ENCODE measurements at regions not wholly inside any gene's neighbourhood (a gene's known extent, or its start where the extent isn't known, plus 50 kb on each side); places are given as distances from the start of the nearest gene placed in this dataset.
"Not testable (repeated sequence)": the region's sequence is repeated elsewhere in the genome, so short reads cannot be mapped to it uniquely, and the experiment has no call there.

DNA sequence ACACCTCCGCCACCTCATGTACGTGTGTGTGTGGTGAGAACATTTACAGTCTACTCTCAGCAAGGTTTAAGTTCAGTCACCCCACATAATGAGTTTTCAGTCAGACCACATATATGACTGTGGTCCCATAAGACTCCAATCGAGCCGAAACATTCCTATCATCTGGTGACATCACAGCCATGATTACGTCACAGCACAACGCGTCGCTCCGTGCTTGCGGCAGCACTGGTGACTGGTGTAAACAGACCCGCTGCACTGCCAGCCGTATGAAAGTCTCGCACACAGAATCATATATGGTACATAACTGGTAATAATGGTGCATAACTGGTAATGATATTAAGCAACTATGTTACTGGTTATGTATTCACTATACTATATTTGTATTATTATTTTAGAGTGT lies 150.7 kb downstream of the DLL1 start:
- no peaks in the 10 kb centered on the region for H3K36me3 Mint-ChIP-seq (ENCODE audit: low read depth)
- H3K4me1 Mint-ChIP-seq (ENCODE audit: low read depth): no peaks in the 10 kb centered on the region
- no peak overlapping the region for H3K4me3 Mint-ChIP-seq
- intact Hi-C loops (cut with micrococcal nuclease): no loop called here
- H3K27ac Mint-ChIP-seq: no peak overlapping the region
- peaks cover 10% of the 10 kb centered on the region for H3K27me3 Mint-ChIP-seq
- H3K9me3 Mint-ChIP-seq: peaks cover 30% of the 10 kb centered on the region

GRCh38 chr6:170139531-170139930 lies 151.3 kb downstream of the DLL1 start:
- H3K4me3 Mint-ChIP-seq: no peak overlapping the region
- H3K36me3 Mint-ChIP-seq (ENCODE audit: low read depth): no peaks in the 10 kb centered on the region
- no peak overlapping the region for H3K27ac Mint-ChIP-seq
- intact Hi-C loops (cut with micrococcal nuclease): no loop called here
- peaks cover 24% of the 10 kb centered on the region for H3K9me3 Mint-ChIP-seq
- H3K4me1 Mint-ChIP-seq (ENCODE audit: low read depth): no peaks in the 10 kb centered on the region
- H3K27me3 Mint-ChIP-seq: peaks cover 10% of the 10 kb centered on the region

DNA sequence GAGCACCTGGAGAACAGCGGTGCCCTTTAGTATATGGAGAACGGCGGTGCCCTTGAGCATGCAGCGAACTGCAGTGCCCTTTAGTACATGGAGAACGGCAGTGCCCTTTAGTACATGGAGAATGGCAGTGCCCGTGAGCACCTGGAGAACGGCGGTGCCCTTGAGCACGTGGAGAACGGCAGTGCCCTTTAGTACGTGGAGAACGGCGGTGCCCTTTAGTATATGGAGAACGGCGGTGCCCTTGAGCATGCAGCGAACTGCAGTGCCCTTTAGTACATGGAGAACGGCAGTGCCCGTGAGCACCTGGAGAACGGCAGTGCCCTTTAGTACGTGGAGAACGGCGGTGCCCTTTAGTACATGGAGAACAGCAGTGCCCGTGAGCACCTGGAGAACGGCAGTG lies 151.8 kb downstream of the DLL1 start:
- peaks cover 10% of the 10 kb centered on the region for H3K27me3 Mint-ChIP-seq
- H3K36me3 Mint-ChIP-seq (ENCODE audit: low read depth); intact Hi-C loops (cut with micrococcal nuclease); H3K4me3 Mint-ChIP-seq; H3K27ac Mint-ChIP-seq; H3K4me1 Mint-ChIP-seq (ENCODE audit: low read depth): not testable (repeated sequence)
- peaks cover 20% of the 10 kb centered on the region for H3K9me3 Mint-ChIP-seq

GRCh38 chr6:170137911-170138910 lies 152.7 kb downstream of the DLL1 start:
- intact Hi-C loops (cut with micrococcal nuclease): no loop called here
- Mint-ChIP-seq H3K27ac (peak overlapping the region; percentile 57), H3K36me3 (ENCODE audit: low read depth) (no peaks in the 10 kb centered on the region), H3K27me3 (peaks cover 12% of the 10 kb centered on the region), H3K9me3 (peaks cover 20% of the 10 kb centered on the region), H3K4me3 (no peak overlapping the region), H3K4me1 (ENCODE audit: low read depth) (no peaks in the 10 kb centered on the region)

DNA sequence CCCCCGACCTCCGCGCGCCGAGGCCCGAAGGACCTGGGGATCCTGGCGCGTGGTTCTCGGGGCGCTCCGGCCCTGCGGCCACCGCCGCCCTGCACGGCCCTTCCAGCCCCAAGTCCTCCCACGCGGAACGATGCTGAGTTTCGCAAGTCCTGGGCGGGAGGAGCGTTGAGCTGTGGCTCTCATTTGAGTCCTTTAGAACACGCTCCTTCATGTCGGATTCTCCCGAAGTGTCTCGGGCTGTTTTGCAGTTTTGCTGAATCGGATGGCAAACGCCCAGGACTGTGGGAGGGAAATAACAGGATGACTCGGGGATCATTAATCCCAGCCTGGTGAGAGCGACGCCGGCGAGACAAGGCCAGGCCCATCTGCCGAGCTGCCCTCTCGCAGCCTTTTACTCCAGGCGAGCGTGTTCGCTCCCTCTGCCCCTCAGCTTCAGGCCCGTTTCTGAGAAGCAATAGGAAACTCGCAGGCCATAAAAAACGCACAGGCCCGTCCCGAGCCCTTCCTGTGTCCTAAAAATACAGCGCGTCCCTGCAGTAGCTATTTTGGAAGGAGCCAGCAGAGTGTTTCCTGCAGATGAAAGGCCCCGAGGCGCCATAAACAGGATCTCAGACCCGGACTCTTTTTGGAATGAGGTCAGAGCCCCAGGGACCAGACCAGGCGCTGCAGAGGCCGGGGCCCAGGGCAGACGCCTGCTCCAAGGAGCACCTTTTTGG lies 153.5 kb downstream of the DLL1 start:
- Mint-ChIP-seq H3K9me3 (peaks cover 20% of the 10 kb centered on the region), H3K27me3 (peaks cover 12% of the 10 kb centered on the region), H3K4me3 (no peak overlapping the region), H3K4me1 (ENCODE audit: low read depth) (no peaks in the 10 kb centered on the region), H3K36me3 (ENCODE audit: low read depth) (no peaks in the 10 kb centered on the region), H3K27ac (peak overlapping the region; percentile 57)
- intact Hi-C loops (cut with micrococcal nuclease): no loop called here

GRCh38 chr6:170136541-170137175 lies 154.2 kb downstream of the DLL1 start:
- H3K4me3 Mint-ChIP-seq: no peak overlapping the region
- intact Hi-C loops (cut with micrococcal nuclease): no loop called here
- H3K9me3 Mint-ChIP-seq: peaks cover 20% of the 10 kb centered on the region
- no peaks in the 10 kb centered on the region for H3K4me1 Mint-ChIP-seq (ENCODE audit: low read depth)
- no peaks in the 10 kb centered on the region for H3K36me3 Mint-ChIP-seq (ENCODE audit: low read depth)
- H3K27ac Mint-ChIP-seq: no peak overlapping the region
- peaks cover 12% of the 10 kb centered on the region for H3K27me3 Mint-ChIP-seq

DNA sequence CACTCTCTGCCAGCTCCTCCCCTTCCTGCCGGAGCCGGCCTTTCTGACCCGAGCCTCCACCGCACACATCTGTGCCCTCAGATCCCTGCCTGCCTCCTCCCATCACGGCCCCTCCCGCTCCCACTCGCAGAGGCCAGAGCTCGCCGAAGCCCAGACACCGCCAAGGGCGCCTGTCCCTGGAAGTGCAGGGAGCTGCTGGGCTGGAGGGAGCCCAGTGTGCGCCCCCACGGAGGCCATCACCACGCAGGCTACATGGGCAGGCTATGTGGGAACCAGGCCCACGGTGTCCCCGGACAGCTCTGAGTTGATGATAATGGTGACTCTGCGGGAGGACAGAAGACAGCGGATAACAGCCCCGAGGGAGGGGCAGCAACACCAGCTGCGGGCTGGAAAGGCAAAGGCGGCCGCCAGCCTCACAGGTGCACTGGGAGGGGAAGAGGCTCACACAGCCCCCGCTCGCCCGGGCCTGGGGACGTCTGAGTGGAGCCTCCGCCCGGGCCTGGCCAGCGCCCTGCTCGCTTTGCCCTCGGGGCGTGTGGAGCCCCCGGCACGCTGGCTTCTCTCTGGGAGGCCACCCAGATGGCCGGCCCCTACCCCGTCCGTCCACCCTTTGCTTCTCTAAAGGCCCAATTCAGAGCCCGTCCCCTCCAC lies 154.9 kb downstream of the DLL1 start:
- H3K4me3 Mint-ChIP-seq: no peak overlapping the region
- no peaks in the 10 kb centered on the region for H3K36me3 Mint-ChIP-seq (ENCODE audit: low read depth)
- H3K9me3 Mint-ChIP-seq: peaks cover 20% of the 10 kb centered on the region

GRCh38 chr6:170135461-170135820 lies 155.4 kb downstream of the DLL1 start:
- peaks cover 12% of the 10 kb centered on the region for H3K27me3 Mint-ChIP-seq
- H3K4me1 Mint-ChIP-seq (ENCODE audit: low read depth): no peaks in the 10 kb centered on the region
- no peak overlapping the region for H3K4me3 Mint-ChIP-seq
- H3K36me3 Mint-ChIP-seq (ENCODE audit: low read depth): no peaks in the 10 kb centered on the region
- H3K9me3 Mint-ChIP-seq: peaks cover 20% of the 10 kb centered on the region
- intact Hi-C loops (cut with micrococcal nuclease): no loop called here
- H3K27ac Mint-ChIP-seq: no peak overlapping the region

More for the DNA sequence above, 154.9 kb downstream of the DLL1 start:
- H3K27me3 Mint-ChIP-seq: peaks cover 12% of the 10 kb centered on the region
- no peak overlapping the region for H3K27ac Mint-ChIP-seq
- no peaks in the 10 kb centered on the region for H3K4me1 Mint-ChIP-seq (ENCODE audit: low read depth)
- intact Hi-C loops (cut with micrococcal nuclease): no loop called here

DNA sequence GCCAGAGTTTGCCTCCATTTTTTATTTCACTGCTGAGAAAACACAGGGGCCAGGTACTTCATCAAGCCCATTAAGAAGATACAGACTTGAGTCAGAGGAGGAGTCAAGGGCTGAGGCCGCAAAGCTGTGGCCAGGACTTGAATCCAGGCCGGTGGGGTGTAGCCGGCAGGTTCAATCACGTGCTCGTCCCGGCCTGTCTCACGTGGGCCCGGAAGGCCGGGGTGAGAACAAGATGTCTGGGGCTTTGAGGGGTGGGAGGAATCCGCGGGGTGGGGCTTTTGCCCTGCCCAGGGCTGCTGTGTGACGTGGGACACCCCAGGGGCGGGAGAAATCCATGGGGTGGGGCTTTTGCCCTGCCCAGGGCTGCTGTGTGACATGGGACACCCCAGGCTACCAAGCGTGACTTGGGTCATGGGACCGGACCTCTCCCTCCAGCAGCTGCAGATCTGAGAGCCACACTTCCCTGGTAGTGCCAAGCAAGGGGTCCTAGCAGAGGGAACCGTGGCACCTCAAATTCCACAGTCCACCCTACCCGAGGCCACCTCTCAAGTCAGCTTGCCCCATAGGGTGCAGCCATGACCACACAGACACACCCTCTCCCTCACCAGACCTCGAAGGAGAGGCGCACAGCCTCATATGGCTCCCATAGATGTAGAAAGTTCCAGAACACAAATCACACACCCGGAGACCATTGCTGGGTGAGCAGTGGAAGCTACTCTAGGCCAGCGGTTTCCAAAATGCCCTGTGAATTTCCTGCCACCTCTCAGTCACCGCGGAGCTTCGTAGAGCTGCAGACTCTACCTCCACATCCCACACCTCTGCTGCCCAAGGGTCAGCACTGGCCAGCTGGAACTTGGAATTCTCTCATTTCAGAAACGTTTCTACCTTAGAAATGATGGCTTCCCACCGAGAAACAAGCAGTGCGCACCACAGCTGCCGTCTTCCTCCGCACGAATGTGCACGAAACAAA lies 156.1 kb downstream of the DLL1 start:
- no peaks in the 10 kb centered on the region for H3K36me3 Mint-ChIP-seq (ENCODE audit: low read depth)
- no peak overlapping the region for H3K4me3 Mint-ChIP-seq
- H3K27ac Mint-ChIP-seq: no peak overlapping the region
- peaks cover 18% of the 10 kb centered on the region for H3K9me3 Mint-ChIP-seq
- H3K4me1 Mint-ChIP-seq (ENCODE audit: low read depth): no peaks in the 10 kb centered on the region
- peaks cover 12% of the 10 kb centered on the region for H3K27me3 Mint-ChIP-seq
- intact Hi-C loops (cut with micrococcal nuclease): no loop called here

DNA sequence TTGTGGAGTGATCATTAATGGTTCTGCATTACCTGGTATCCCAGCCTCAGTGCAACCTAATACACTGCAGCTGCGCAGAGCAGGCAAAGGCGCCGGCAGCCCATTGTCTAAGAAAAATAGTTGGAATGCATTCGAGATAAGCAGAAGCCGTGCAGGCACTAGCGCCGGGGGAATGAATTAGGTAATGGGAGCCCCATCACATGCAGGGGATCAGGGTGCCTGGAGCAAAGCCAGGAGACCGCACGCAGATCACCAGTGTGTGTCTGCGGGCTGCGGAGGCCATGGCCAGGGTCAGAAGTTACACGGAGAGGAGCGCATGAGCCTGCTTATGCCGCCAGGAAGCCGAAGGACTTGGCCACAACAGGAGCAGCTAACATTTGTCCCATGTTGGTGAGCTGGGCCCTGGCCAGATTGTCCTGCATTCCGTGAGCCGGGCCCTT lies 156.8 kb downstream of the DLL1 start:
- H3K4me1 Mint-ChIP-seq (ENCODE audit: low read depth): no peaks in the 10 kb centered on the region
- H3K9me3 Mint-ChIP-seq: peaks cover 11% of the 10 kb centered on the region
- H3K4me3 Mint-ChIP-seq: no peak overlapping the region
- intact Hi-C loops (cut with micrococcal nuclease): no loop called here
- H3K36me3 Mint-ChIP-seq (ENCODE audit: low read depth): no peaks in the 10 kb centered on the region
- H3K27me3 Mint-ChIP-seq: peaks cover 12% of the 10 kb centered on the region
- H3K27ac Mint-ChIP-seq: no peak overlapping the region

DNA sequence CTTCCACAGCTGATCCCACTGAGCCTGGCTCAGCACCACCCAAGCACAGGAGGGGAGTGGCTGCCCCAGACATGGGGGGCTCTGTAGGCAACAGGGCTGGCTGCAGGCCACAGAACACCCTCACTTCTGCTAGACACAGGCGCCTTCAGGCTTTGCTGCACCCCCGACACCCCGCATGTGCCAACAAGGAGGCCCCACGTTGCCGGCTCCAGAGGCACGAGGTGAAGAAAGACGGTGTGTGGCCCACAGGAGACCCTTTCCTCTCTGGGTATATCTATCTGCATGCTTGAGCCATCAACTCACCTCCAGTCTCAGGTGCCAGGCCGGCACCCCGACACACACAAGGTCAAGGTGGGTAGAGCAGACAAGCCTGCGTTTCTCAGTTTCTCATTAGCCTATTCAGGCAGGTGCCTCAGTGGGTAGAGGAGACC lies 158.3 kb downstream of the DLL1 start:
- peaks cover 9% of the 10 kb centered on the region for H3K27me3 Mint-ChIP-seq
- no peaks in the 10 kb centered on the region for H3K9me3 Mint-ChIP-seq
- H3K4me3 Mint-ChIP-seq: no peak overlapping the region
- intact Hi-C loops (cut with micrococcal nuclease): no loop called here
- H3K4me1 Mint-ChIP-seq (ENCODE audit: low read depth): no peaks in the 10 kb centered on the region
- H3K27ac Mint-ChIP-seq: no peak overlapping the region
- H3K36me3 Mint-ChIP-seq (ENCODE audit: low read depth): no peaks in the 10 kb centered on the region

- Mint-ChIP-seq H3K4me1 (ENCODE audit: low read depth) (no peaks in the 10 kb centered on the region), H3K36me3 (ENCODE audit: low read depth) (no peaks in the 10 kb centered on the region), H3K4me3 (no peak overlapping the region), H3K27me3 (peaks cover 9% of the 10 kb centered on the region), H3K27ac (no peak overlapping the region), H3K9me3 (no peaks in the 10 kb centered on the region)
- intact Hi-C loops (cut with micrococcal nuclease): no loop called here
Measured at GRCh38 chr6:170132011-170132521, 158.8 kb downstream of the DLL1 start.
